Transverse colon (tissue), 4 donors: ENCODE measurements at regions not wholly inside any gene's neighbourhood (a gene's known extent, or its start where the extent isn't known, plus 50 kb on each side); places are given as distances from the start of the nearest gene placed in this dataset.

Experiments used
- DNase-seq: peaks from one replicate; pipeline ENCODE4 v3.0.0-alpha.2; 2019
- H3K27ac ChIP-seq, 4 donors: fragments of 200-600 bp; sonication (generic); 2 replicates each; pipeline ENCODE4 v1.5.1; 2016 to 2018; ENCODE audit warnings: inconsistent platforms in 4 of 4
- H3K27me3 ChIP-seq: fragments of 200-600 bp; sonication (generic); 2 replicates; pipeline ENCODE4 v1.5.1; 2017; ENCODE audit warnings: inconsistent platforms
- H3K36me3 ChIP-seq, 4 donors: fragments of 200-600 bp; sonication (generic); 2 replicates each; pipeline ENCODE4 v1.5.1; 2017 to 2019; ENCODE audit warnings: inconsistent platforms in 4 of 4
- H3K4me1 ChIP-seq, 4 donors: fragments of 200-600 bp; sonication (generic); 2 replicates each; pipeline ENCODE4 v1.5.1; 2017 to 2020; ENCODE audit warnings: inconsistent platforms in 4 of 4
- H3K4me3 ChIP-seq, 4 donors: fragments of 200-600 bp; sonication (generic); 1 replicate in 1 of 4; 2 replicates in 3 of 4; pipeline versions ENCODE4 v1.5.1 to v1.6.1; 2017 to 2019; ENCODE audit warnings: inconsistent platforms in 4 of 4
- H3K9me3 ChIP-seq, 2 donors: fragments of 200-600 bp; sonication (generic); 2 replicates each; pipeline ENCODE4 v1.5.1; 2017 to 2019; ENCODE audit warnings: inconsistent platforms in 2 of 2
- EP300 ChIP-seq: sonication (generic); formaldehyde crosslinking; IDR thresholded peaks from one replicate; pipeline ENCODE4 v1.6.1; 2017; ENCODE audit warnings: antibody characterized with exemption, low read depth
- POLR2A ChIP-seq: fragments of 450-650 bp; IDR thresholded peaks from one replicate; pipeline ENCODE4 v1.6.1; 2016; ENCODE audit warnings: antibody characterized with exemption, mild to moderate bottlenecking, moderate library complexity
- POLR2AphosphoS5 ChIP-seq, 3 donors: sonication (generic); formaldehyde crosslinking; IDR thresholded peaks; one replicate each; pipeline ENCODE4 v1.6.1; 2016; ENCODE audit warnings: antibody characterized with exemption in 3 of 3
- WGBS, 2 donors: methylation state at CpG; one replicate each; pipeline ENCODE4 v1.1.5; 2018; ENCODE audit warnings: low coverage in 1 of 2; 5-methylcytosine and 5-hydroxymethylcytosine counted together
- in situ Hi-C, 4 donors: fragments of 200-750 bp; cut with MboI; loops; one replicate each; pipeline versions ENCODE4 v1.15.0 to v1.15.1; 2017; ENCODE audit warnings: low sequenced_read_pairs in 3 of 4, low pct_ligation_motif_present in 1 of 4, low pct_unique_long_range_greater_than_20kb in 1 of 4
- intact Hi-C: fragments of 100-400 bp; cut with DNase I; formaldehyde crosslinking; loops from one replicate; pipeline ENCODE4 v1.15.1; 2023; ENCODE audit warnings: low total_unique reads
- TF ChIP-seq, protein P1 (sequence below), 5 experiments: fragments of 200-600 bp in 3 of 5; fragments of 450-650 bp in 2 of 5; sonication (generic) in 3 of 5; IDR thresholded peaks; 1 replicate in 2 of 5; 2 replicates in 3 of 5; pipeline ENCODE4 v1.5.1; 2016 to 2017; ENCODE audit warnings: antibody characterized with exemption in 5 of 5, inconsistent platforms in 3 of 5, mild to moderate bottlenecking in 2 of 5, moderate library complexity in 1 of 5

GRCh38 chr3:43910750-43911149, 220.0 kb downstream of the ABHD5 start:
- no peaks in the 10 kb centered on the region for H3K9me3 ChIP-seq
- no peak overlapping the region for H3K4me3 ChIP-seq
- H3K36me3 ChIP-seq = no peaks in the 10 kb centered on the region
- no peak overlapping the region for H3K27ac ChIP-seq
- intact Hi-C loops = no loop called here
- in situ Hi-C loops = no loop called here
- H3K27me3 ChIP-seq = no peaks in the 10 kb centered on the region
- DNase-seq = no peak
- 60 to 64% methylated on average over 1 to 2 of the region's 2 CpGs for WGBS, 2 donors
- TF ChIP-seq, protein P1, sequence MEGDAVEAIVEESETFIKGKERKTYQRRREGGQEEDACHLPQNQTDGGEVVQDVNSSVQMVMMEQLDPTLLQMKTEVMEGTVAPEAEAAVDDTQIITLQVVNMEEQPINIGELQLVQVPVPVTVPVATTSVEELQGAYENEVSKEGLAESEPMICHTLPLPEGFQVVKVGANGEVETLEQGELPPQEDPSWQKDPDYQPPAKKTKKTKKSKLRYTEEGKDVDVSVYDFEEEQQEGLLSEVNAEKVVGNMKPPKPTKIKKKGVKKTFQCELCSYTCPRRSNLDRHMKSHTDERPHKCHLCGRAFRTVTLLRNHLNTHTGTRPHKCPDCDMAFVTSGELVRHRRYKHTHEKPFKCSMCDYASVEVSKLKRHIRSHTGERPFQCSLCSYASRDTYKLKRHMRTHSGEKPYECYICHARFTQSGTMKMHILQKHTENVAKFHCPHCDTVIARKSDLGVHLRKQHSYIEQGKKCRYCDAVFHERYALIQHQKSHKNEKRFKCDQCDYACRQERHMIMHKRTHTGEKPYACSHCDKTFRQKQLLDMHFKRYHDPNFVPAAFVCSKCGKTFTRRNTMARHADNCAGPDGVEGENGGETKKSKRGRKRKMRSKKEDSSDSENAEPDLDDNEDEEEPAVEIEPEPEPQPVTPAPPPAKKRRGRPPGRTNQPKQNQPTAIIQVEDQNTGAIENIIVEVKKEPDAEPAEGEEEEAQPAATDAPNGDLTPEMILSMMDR (IDR thresholded peaks at IDR 0.05) = no peak
- no peak for TF ChIP-seq POLR2A
- TF ChIP-seq POLR2AphosphoS5 (IDR thresholded peaks at IDR 0.05) = no peak
- no peak for TF ChIP-seq EP300
- no peaks in the 10 kb centered on the region for H3K4me1 ChIP-seq

- peaks cover 6% of the 10 kb centered on the region for H3K27me3 ChIP-seq
- TF ChIP-seq POLR2AphosphoS5 (IDR thresholded peaks at IDR 0.05) (no peak), POLR2A (no peak), EP300 (no peak)
- TF ChIP-seq, protein P1 (IDR thresholded peaks at IDR 0.05) = no peak
- no peaks in the 10 kb centered on the region for H3K4me1 ChIP-seq
- intact Hi-C loops (no loop called here), in situ Hi-C loops (no loop called here)
- no peak for DNase-seq
- no peaks in the 10 kb centered on the region for H3K36me3 ChIP-seq
- no peak overlapping the region for H3K27ac ChIP-seq
- no peaks in the 10 kb centered on the region for H3K9me3 ChIP-seq
- 77 to 89% methylated on average over 7 to 8 of the region's 8 CpGs for WGBS, 2 donors
- no peak overlapping the region for H3K4me3 ChIP-seq
These were observed 222.6 kb downstream of the ABHD5 start for GRCh38 chr3:43913036-43913948.

- Histone ChIP-seq H3K9me3 (no peaks in the 10 kb centered on the region), H3K4me1 (no peaks in the 10 kb centered on the region), H3K36me3 (no peaks in the 10 kb centered on the region), H3K27ac (no peak overlapping the region), H3K4me3 (no peak overlapping the region), H3K27me3 (peaks cover 6% of the 10 kb centered on the region)
- intact Hi-C loops (no loop called here), in situ Hi-C loops (no loop called here)
- WGBS, 2 donors = 90% methylated on average over 2 of the region's 2 CpGs; no CpG with 5 or more reads in 1 of the 2 donors
- no peak for DNase-seq
- TF ChIP-seq, protein P1 (IDR thresholded peaks at IDR 0.05) = no peak
- TF ChIP-seq EP300 = no peak
- TF ChIP-seq POLR2A = no peak
- TF ChIP-seq POLR2AphosphoS5 (IDR thresholded peaks at IDR 0.05) = no peak
These were observed 223.5 kb downstream of the ABHD5 start for GRCh38 chr3:43914269-43914668.

- no peaks in the 10 kb centered on the region for H3K4me1 ChIP-seq
- H3K27me3 ChIP-seq = peaks cover 13% of the 10 kb centered on the region
- H3K27ac ChIP-seq = no peak overlapping the region
- no peaks in the 10 kb centered on the region for H3K36me3 ChIP-seq
- no peak overlapping the region for H3K4me3 ChIP-seq
- no peaks in the 10 kb centered on the region for H3K9me3 ChIP-seq
- in situ Hi-C loops = no loop called here
- intact Hi-C loops = no loop called here
- TF ChIP-seq POLR2A = no peak
- TF ChIP-seq, protein P1 (IDR thresholded peaks at IDR 0.05) = no peak
- no peak for TF ChIP-seq POLR2AphosphoS5 (IDR thresholded peaks at IDR 0.05)
- no peak for TF ChIP-seq EP300
- no peak for DNase-seq
- 86 to 100% methylated on average over 1 of the region's 1 CpG for WGBS, 2 donors
These were observed 224.8 kb downstream of the ABHD5 start for GRCh38 chr3:43915546-43915945.
